HG02571 (cell line): ENCODE measurements at regions not wholly inside any gene's neighbourhood (a gene's known extent, or its start where the extent isn't known, plus 50 kb on each side); places are given as distances from the start of the nearest gene placed in this dataset.
"Not testable (repeated sequence)": the region's sequence is repeated elsewhere in the genome, so short reads cannot be mapped to it uniquely, and the experiment has no call there.

Source experiments
- ATAC-seq: cut with Tn5 transposase; IDR thresholded peaks from one replicate; pipeline ENCODE4 v1.9.1; 2021; ENCODE audit warnings: mild to moderate bottlenecking, moderate library complexity; ENCODE audit not compliant: unreplicated experiment

GRCh38 chr2:186164325-186164724 lies 321.7 kb upstream of the ZC3H15 start:
- no peak for ATAC-seq

- ATAC-seq = no peak
Measured at GRCh38 chr2:186170693-186171092, 315.4 kb upstream of the ZC3H15 start.

GRCh38 chr2:186181625-186182024 lies 304.4 kb upstream of the ZC3H15 start:
- no peak for ATAC-seq

GRCh38 chr2:186182366-186182765 lies 303.7 kb upstream of the ZC3H15 start:
- ATAC-seq = not testable (repeated sequence)

GRCh38 chr2:186183406-186183805 lies 302.7 kb upstream of the ZC3H15 start:
- ATAC-seq = no peak

GRCh38 chr2:186187854-186188253 lies 298.2 kb upstream of the ZC3H15 start:
- ATAC-seq = no peak

GRCh38 chr2:186189816-186190215 lies 296.2 kb upstream of the ZC3H15 start:
- ATAC-seq = no peak

- no peak for ATAC-seq
Measured at GRCh38 chr2:186195696-186196095, 290.4 kb upstream of the ZC3H15 start.

GRCh38 chr2:186197955-186198354 lies 288.1 kb upstream of the ZC3H15 start:
- no peak for ATAC-seq

GRCh38 chr2:186199029-186199428 lies 287.0 kb upstream of the ZC3H15 start:
- no peak for ATAC-seq

- no peak for ATAC-seq
Measured at GRCh38 chr2:186201371-186201770, 284.7 kb upstream of the ZC3H15 start.

GRCh38 chr2:186205254-186205911 lies 280.7 kb upstream of the ZC3H15 start:
- ATAC-seq = no peak

GRCh38 chr2:186209532-186209931 lies 276.5 kb upstream of the ZC3H15 start:
- no peak for ATAC-seq

GRCh38 chr2:186220409-186220808 lies 265.7 kb upstream of the ZC3H15 start:
- no peak for ATAC-seq

- no peak for ATAC-seq
Measured at GRCh38 chr2:186229265-186229664, 256.8 kb upstream of the ZC3H15 start.

GRCh38 chr2:186241874-186242273 lies 244.2 kb upstream of the ZC3H15 start:
- ATAC-seq = no peak

- no peak for ATAC-seq
Measured at GRCh38 chr2:186254759-186255158, 231.3 kb upstream of the ZC3H15 start.

- no peak for ATAC-seq
Measured at GRCh38 chr2:186255823-186256222, 230.2 kb upstream of the ZC3H15 start.

- ATAC-seq = peak; percentile 59
Measured at GRCh38 chr2:186256540-186256939, 229.5 kb upstream of the ZC3H15 start.

- no peak for ATAC-seq
Measured at GRCh38 chr2:186263673-186264250, 222.3 kb upstream of the ZC3H15 start.

- ATAC-seq = no peak
Measured at GRCh38 chr2:186269536-186269935, 216.5 kb upstream of the ZC3H15 start.

- ATAC-seq = no peak
Measured at GRCh38 chr2:186273953-186274352, 212.1 kb upstream of the ZC3H15 start.
